Neural progenitor cell (in vitro differentiated cells): ENCODE measurements at regions not wholly inside any gene's neighbourhood (a gene's known extent, or its start where the extent isn't known, plus 50 kb on each side); places are given as distances from the start of the nearest gene placed in this dataset.

ENCODE experiments used
- DNase-seq: peaks from one replicate; pipeline ENCODE4 v3.0.0-alpha.2; 2016; ENCODE audit warnings: low spot score
- H2AFZ ChIP-seq: fragments of 200-600 bp; sonication (generic); replicated peaks from 2 replicates; pipeline ENCODE4 v1.6.1; 2016; ENCODE audit warnings: antibody characterized with exemption
- H3F3A ChIP-seq: fragments of 200-600 bp; sonication (generic); 2 replicates; pipeline ENCODE4 v1.6.1; 2016; ENCODE audit warnings: antibody characterized with exemption, low read depth
- H3K27ac ChIP-seq: fragments of 200-600 bp; sonication (generic); 2 replicates; pipeline ENCODE4 v1.5.1; 2016; ENCODE audit warnings: mild to moderate bottlenecking
- H3K27me3 ChIP-seq: fragments of 200-600 bp; sonication (generic); 2 replicates; pipeline ENCODE4 v1.6.1; 2016; ENCODE audit warnings: mild to moderate bottlenecking, moderate library complexity
- H3K36me3 ChIP-seq: fragments of 200-600 bp; sonication (generic); 2 replicates; pipeline ENCODE4 v1.5.1; 2016
- H3K4me1 ChIP-seq: fragments of 200-600 bp; sonication (generic); 2 replicates; pipeline ENCODE4 v1.6.1; 2016; ENCODE audit warnings: mixed run types
- H3K4me2 ChIP-seq: fragments of 200-600 bp; sonication (generic); 2 replicates; pipeline ENCODE4 v1.6.1; 2016
- H3K4me3 ChIP-seq: fragments of 200-600 bp; sonication (generic); 2 replicates; pipeline ENCODE4 v1.5.1; 2016
- H3K79me2 ChIP-seq: fragments of 200-600 bp; sonication (generic); 2 replicates; pipeline ENCODE4 v1.6.1; 2016; ENCODE audit warnings: low read depth
- H3K9ac ChIP-seq: fragments of 200-600 bp; sonication (generic); 2 replicates; pipeline ENCODE4 v1.6.1; 2016
- H3K9me3 ChIP-seq: fragments of 200-600 bp; sonication (generic); 2 replicates; pipeline ENCODE4 v1.5.1; 2016; ENCODE audit warnings: low read depth
- H4K20me1 ChIP-seq: fragments of 200-600 bp; sonication (generic); 2 replicates; pipeline ENCODE4 v1.6.1; 2016; ENCODE audit warnings: low read depth
- H3K27ac Mint-ChIP-seq: 3 replicates; pipeline ENCODE4 v1.8.0; 2021; ENCODE audit warnings: mixed read lengths
- H3K27me3 Mint-ChIP-seq: 2 replicates; pipeline ENCODE4 v1.8.0; 2022; ENCODE audit warnings: low read depth, mild to moderate bottlenecking, inconsistent platforms, moderate library complexity, mixed read lengths; ENCODE audit not compliant: insufficient read depth
- H3K36me3 Mint-ChIP-seq: 3 replicates; pipeline ENCODE4 v1.8.0; 2021; ENCODE audit warnings: mixed read lengths
- H3K4me1 Mint-ChIP-seq: 3 replicates; pipeline ENCODE4 v1.8.0; 2021; ENCODE audit warnings: mixed read lengths
- H3K4me3 Mint-ChIP-seq: 3 replicates; pipeline ENCODE4 v1.8.0; 2021; ENCODE audit warnings: mild to moderate bottlenecking, moderate library complexity, mixed read lengths
- H3K9me3 Mint-ChIP-seq: 3 replicates; pipeline ENCODE4 v1.8.0; 2020; ENCODE audit warnings: mixed read lengths
- CTCF ChIP-seq: fragments of 200-600 bp; sonication (generic); IDR thresholded peaks from 2 replicates; pipeline ENCODE4 v1.5.1; 2017; ENCODE audit warnings: antibody characterized with exemption, mild to moderate bottlenecking
- EZH2 ChIP-seq: fragments of 200-600 bp; sonication (generic); IDR thresholded peaks from 2 replicates; pipeline ENCODE4 v1.6.1; 2017; ENCODE audit warnings: antibody characterized with exemption, mild to moderate bottlenecking, moderate library complexity
- EZH2phosphoT487 ChIP-seq: fragments of 200-600 bp; sonication (generic); IDR thresholded peaks from 2 replicates; pipeline ENCODE4 v1.6.1; 2017; ENCODE audit warnings: antibody characterized with exemption

- no peak for DNase-seq
- H3K27ac Mint-ChIP-seq, result no peak overlapping the region
- Histone ChIP-seq H3K4me2 (no peak overlapping the region), H3K27ac (no peak overlapping the region), H3K4me1 (no peaks in the 10 kb centered on the region), H2AFZ (no peak overlapping the region), H3K9ac (no peak overlapping the region), H3K27me3 (no peaks in the 10 kb centered on the region), H3K36me3 (no peaks in the 10 kb centered on the region), H3K9me3 (no peaks in the 10 kb centered on the region), H4K20me1 (no peaks in the 10 kb centered on the region), H3K4me3 (no peak overlapping the region), H3K79me2 (no peaks in the 10 kb centered on the region), H3F3A (no peaks in the 10 kb centered on the region)
- no peaks in the 10 kb centered on the region for H3K36me3 Mint-ChIP-seq
- H3K4me1 Mint-ChIP-seq, result peaks cover 5% of the 10 kb centered on the region
- no peaks in the 10 kb centered on the region for H3K27me3 Mint-ChIP-seq
- TF ChIP-seq CTCF (no peak), EZH2 (no peak), EZH2phosphoT487 (no peak)
- no peak overlapping the region for H3K4me3 Mint-ChIP-seq
- no peaks in the 10 kb centered on the region for H3K9me3 Mint-ChIP-seq
Observed at GRCh38 chr13:58991826-58992477, 1171.8 kb downstream of the DIAPH3 start.

GRCh38 chr13:58992478-58993042 is 1171.2 kb downstream of the DIAPH3 start:
- no peak overlapping the region for H3K4me2 ChIP-seq
- no peak overlapping the region for H3K4me3 ChIP-seq
- no peaks in the 10 kb centered on the region for H3K9me3 Mint-ChIP-seq
- TF ChIP-seq CTCF (no peak), EZH2 (no peak), EZH2phosphoT487 (no peak)
- no peak overlapping the region for H3K27ac Mint-ChIP-seq
- no peaks in the 10 kb centered on the region for H3K36me3 Mint-ChIP-seq
- peaks cover 5% of the 10 kb centered on the region for H3K4me1 Mint-ChIP-seq
- no peaks in the 10 kb centered on the region for H3K79me2 ChIP-seq
- no peak overlapping the region for H2AFZ ChIP-seq
- no peaks in the 10 kb centered on the region for H3K9me3 ChIP-seq
- H3F3A ChIP-seq, result no peaks in the 10 kb centered on the region
- H3K27ac ChIP-seq, result no peak overlapping the region
- no peak for DNase-seq
- no peak overlapping the region for H3K4me3 Mint-ChIP-seq
- H3K9ac ChIP-seq, result no peak overlapping the region
- H3K36me3 ChIP-seq, result no peaks in the 10 kb centered on the region
- H4K20me1 ChIP-seq, result no peaks in the 10 kb centered on the region
- no peaks in the 10 kb centered on the region for H3K27me3 ChIP-seq
- no peaks in the 10 kb centered on the region for H3K4me1 ChIP-seq
- no peaks in the 10 kb centered on the region for H3K27me3 Mint-ChIP-seq

GRCh38 chr13:58994077-58994476 is 1169.7 kb downstream of the DIAPH3 start:
- no peak overlapping the region for H3K4me2 ChIP-seq
- no peak for TF ChIP-seq EZH2phosphoT487
- TF ChIP-seq EZH2, result no peak
- no peak for TF ChIP-seq CTCF
- no peak overlapping the region for H3K4me3 ChIP-seq
- DNase-seq, result no peak
- H3K36me3 ChIP-seq, result no peaks in the 10 kb centered on the region
- H3K36me3 Mint-ChIP-seq, result no peaks in the 10 kb centered on the region
- no peaks in the 10 kb centered on the region for H3K27me3 Mint-ChIP-seq
- no peaks in the 10 kb centered on the region for H3K27me3 ChIP-seq
- H3K27ac Mint-ChIP-seq, result no peak overlapping the region
- no peak overlapping the region for H3K27ac ChIP-seq
- no peak overlapping the region for H3K4me3 Mint-ChIP-seq
- H3K79me2 ChIP-seq, result no peaks in the 10 kb centered on the region
- no peak overlapping the region for H2AFZ ChIP-seq
- H3K4me1 Mint-ChIP-seq, result peaks cover 5% of the 10 kb centered on the region
- no peaks in the 10 kb centered on the region for H3K4me1 ChIP-seq
- H3K9me3 Mint-ChIP-seq, result no peaks in the 10 kb centered on the region
- no peaks in the 10 kb centered on the region for H3F3A ChIP-seq
- no peaks in the 10 kb centered on the region for H3K9me3 ChIP-seq
- H4K20me1 ChIP-seq, result no peaks in the 10 kb centered on the region
- H3K9ac ChIP-seq, result no peak overlapping the region
